ENCODE measurements at regions not wholly inside any gene's neighbourhood (a gene's known extent, or its start where the extent isn't known, plus 50 kb on each side); places are given as distances from the start of the nearest gene placed in this dataset.

DNA sequence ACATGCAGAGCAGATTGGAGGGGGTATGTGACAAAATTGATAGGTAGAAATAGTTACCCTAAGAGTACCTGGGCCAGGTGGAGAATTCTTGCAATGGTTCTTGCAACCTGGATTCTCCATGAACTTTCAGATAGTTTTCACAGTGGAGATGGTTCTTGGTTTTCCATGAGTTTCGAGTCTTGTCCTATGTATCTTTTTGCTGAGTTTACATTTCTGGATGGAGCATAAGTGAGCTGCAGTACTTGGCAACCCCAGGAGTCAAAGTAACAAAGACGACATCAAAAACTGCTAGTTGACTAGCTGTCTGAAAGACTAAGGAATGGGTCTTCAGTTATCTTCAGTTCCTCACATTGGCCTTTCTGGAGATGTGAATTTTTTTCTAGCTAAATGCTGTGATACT, 196.6 kb upstream of the RAD23B start:
- Histone ChIP-seq H3K4me3 (ENCODE audit: insufficient read depth, low read length) (no peak overlapping the region), H3K4me1 (ENCODE audit: insufficient read depth, low read length) (no peaks in the 10 kb centered on the region), H3K27ac (ENCODE audit: low read depth, low read length) (no peak overlapping the region), H3K79me2 (ENCODE audit: insufficient read depth, low read length) (no peaks in the 10 kb centered on the region), H3K36me3 (ENCODE audit: insufficient read depth, low read length) (no peaks in the 10 kb centered on the region), H3K27me3 (ENCODE audit: insufficient read depth, low read length) (peaks cover 7% of the 10 kb centered on the region), H4K20me1 (ENCODE audit: insufficient read depth, low read length) (no peaks in the 10 kb centered on the region), H3K9me3 (ENCODE audit: low read depth, low read length) (no peaks in the 10 kb centered on the region), H2AFZ (ENCODE audit: low read length) (no peak overlapping the region), H3K4me2 (ENCODE audit: insufficient read depth, low read length) (no peak overlapping the region)
- TF ChIP-seq, protein P1, sequence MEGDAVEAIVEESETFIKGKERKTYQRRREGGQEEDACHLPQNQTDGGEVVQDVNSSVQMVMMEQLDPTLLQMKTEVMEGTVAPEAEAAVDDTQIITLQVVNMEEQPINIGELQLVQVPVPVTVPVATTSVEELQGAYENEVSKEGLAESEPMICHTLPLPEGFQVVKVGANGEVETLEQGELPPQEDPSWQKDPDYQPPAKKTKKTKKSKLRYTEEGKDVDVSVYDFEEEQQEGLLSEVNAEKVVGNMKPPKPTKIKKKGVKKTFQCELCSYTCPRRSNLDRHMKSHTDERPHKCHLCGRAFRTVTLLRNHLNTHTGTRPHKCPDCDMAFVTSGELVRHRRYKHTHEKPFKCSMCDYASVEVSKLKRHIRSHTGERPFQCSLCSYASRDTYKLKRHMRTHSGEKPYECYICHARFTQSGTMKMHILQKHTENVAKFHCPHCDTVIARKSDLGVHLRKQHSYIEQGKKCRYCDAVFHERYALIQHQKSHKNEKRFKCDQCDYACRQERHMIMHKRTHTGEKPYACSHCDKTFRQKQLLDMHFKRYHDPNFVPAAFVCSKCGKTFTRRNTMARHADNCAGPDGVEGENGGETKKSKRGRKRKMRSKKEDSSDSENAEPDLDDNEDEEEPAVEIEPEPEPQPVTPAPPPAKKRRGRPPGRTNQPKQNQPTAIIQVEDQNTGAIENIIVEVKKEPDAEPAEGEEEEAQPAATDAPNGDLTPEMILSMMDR (IDR thresholded peaks at IDR 0.05; ENCODE audit: extremely low read depth, low read depth, low read length): no peak
- DNase-seq (ENCODE audit: insufficient read length, low spot score, missing footprints): no peak

DNA sequence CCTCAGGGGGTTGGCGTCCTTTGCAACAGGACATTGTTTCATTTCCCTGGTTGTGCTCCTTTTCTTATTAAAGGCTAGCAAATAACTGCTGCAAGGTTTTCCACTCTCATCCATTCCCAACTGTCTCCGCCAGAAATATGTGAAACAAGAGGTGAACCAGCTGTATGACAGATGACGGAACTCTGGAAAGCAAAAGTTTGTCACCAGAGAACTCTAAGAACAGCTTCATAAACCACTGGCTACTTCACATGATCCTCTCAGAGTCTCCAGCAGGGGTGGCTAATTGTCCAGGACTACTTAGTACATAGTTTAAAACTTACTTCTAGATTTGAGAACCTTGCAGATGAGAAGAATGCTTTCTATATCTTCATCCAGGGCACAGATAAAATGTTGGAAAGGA, 195.9 kb upstream of the RAD23B start:
- Histone ChIP-seq H3K36me3 (ENCODE audit: insufficient read depth, low read length) (no peaks in the 10 kb centered on the region), H3K27ac (ENCODE audit: low read depth, low read length) (no peak overlapping the region), H3K4me2 (ENCODE audit: insufficient read depth, low read length) (no peak overlapping the region), H4K20me1 (ENCODE audit: insufficient read depth, low read length) (no peaks in the 10 kb centered on the region), H2AFZ (ENCODE audit: low read length) (no peak overlapping the region), H3K27me3 (ENCODE audit: insufficient read depth, low read length) (peaks cover 4% of the 10 kb centered on the region), H3K9me3 (ENCODE audit: low read depth, low read length) (no peaks in the 10 kb centered on the region), H3K4me1 (ENCODE audit: insufficient read depth, low read length) (no peaks in the 10 kb centered on the region), H3K4me3 (ENCODE audit: insufficient read depth, low read length) (no peak overlapping the region), H3K79me2 (ENCODE audit: insufficient read depth, low read length) (no peaks in the 10 kb centered on the region)
- TF ChIP-seq, protein P1 (IDR thresholded peaks at IDR 0.05; ENCODE audit: extremely low read depth, low read depth, low read length): no peak
- DNase-seq (ENCODE audit: insufficient read length, low spot score, missing footprints): no peak

DNA sequence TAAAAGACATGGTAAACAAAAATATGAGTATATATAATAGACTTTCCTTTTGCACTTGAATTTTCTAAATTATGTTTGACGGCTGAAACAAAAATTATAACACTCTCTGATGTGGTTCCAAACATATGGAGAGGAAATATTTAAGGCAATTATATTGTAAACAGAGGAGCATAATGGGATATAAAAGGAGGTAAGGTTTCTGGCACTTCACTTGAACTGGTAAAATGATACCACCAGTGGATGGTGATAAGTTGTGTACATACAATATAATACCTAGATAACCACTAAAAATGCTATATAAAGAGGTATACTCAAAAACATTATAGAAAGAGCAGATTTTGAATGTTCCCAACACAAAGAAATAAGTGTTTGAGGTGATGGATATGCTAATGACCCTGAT, 192.9 kb upstream of the RAD23B start:
- TF ChIP-seq, protein P1 (IDR thresholded peaks at IDR 0.05; ENCODE audit: extremely low read depth, low read depth, low read length): no peak

DNA sequence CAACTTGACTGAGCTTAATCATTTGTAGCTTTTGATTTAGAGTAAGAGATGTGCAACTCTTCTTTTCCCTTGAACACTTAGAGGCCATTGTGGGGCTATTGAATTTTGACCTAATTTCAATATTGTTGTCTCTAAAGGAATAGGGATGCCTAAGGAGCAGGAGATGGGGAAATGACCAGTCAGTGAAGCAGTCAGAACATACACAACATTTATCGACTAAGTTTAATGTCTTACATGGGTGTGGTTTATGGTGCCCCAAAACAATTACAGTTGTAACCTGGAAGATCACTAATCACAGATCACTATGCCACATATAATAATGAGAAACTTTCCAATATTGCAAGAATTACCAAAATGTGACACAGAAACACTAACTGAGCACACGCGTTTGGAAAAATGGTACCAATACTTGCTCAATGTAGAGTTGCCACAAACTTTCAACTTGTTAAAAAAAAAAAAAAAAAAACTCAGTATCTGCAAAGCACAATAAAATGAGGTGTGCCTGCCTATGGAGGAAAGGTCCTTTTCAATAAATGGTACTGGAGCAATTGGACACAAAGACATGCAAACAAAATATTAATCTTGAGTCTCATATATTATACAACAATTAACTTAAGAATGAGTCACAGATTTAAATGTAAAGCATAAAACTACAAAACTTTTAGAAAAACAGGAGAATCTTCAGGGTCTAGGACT, 189.6 kb upstream of the RAD23B start:
- no peaks in the 10 kb centered on the region for H3K27me3 ChIP-seq (ENCODE audit: insufficient read depth, low read length)

More for the DNA sequence above, 192.9 kb upstream of the RAD23B start:
- H3K4me1 ChIP-seq (ENCODE audit: insufficient read depth, low read length): no peaks in the 10 kb centered on the region
- H3K9me3 ChIP-seq (ENCODE audit: low read depth, low read length): no peaks in the 10 kb centered on the region
- no peaks in the 10 kb centered on the region for H3K79me2 ChIP-seq (ENCODE audit: insufficient read depth, low read length)
- no peak overlapping the region for H3K27ac ChIP-seq (ENCODE audit: low read depth, low read length)
- H3K27me3 ChIP-seq (ENCODE audit: insufficient read depth, low read length): no peaks in the 10 kb centered on the region
- H3K36me3 ChIP-seq (ENCODE audit: insufficient read depth, low read length): no peaks in the 10 kb centered on the region
- H2AFZ ChIP-seq (ENCODE audit: low read length): no peak overlapping the region
- no peak for DNase-seq (ENCODE audit: insufficient read length, low spot score, missing footprints)
- H3K4me2 ChIP-seq (ENCODE audit: insufficient read depth, low read length): no peak overlapping the region
- H3K4me3 ChIP-seq (ENCODE audit: insufficient read depth, low read length): no peak overlapping the region
- no peaks in the 10 kb centered on the region for H4K20me1 ChIP-seq (ENCODE audit: insufficient read depth, low read length)

More for the DNA sequence above, 189.6 kb upstream of the RAD23B start:
- H3K4me1 ChIP-seq (ENCODE audit: insufficient read depth, low read length): no peaks in the 10 kb centered on the region
- no peak overlapping the region for H3K4me2 ChIP-seq (ENCODE audit: insufficient read depth, low read length)
- H2AFZ ChIP-seq (ENCODE audit: low read length): no peak overlapping the region
- no peaks in the 10 kb centered on the region for H4K20me1 ChIP-seq (ENCODE audit: insufficient read depth, low read length)
- H3K9me3 ChIP-seq (ENCODE audit: low read depth, low read length): no peaks in the 10 kb centered on the region
- no peaks in the 10 kb centered on the region for H3K36me3 ChIP-seq (ENCODE audit: insufficient read depth, low read length)
- H3K4me3 ChIP-seq (ENCODE audit: insufficient read depth, low read length): no peak overlapping the region
- TF ChIP-seq, protein P1 (IDR thresholded peaks at IDR 0.05; ENCODE audit: extremely low read depth, low read depth, low read length): no peak
- no peak overlapping the region for H3K27ac ChIP-seq (ENCODE audit: low read depth, low read length)
- H3K79me2 ChIP-seq (ENCODE audit: insufficient read depth, low read length): no peaks in the 10 kb centered on the region
- no peak for DNase-seq (ENCODE audit: insufficient read length, low spot score, missing footprints)

Measured in osteoblast (primary cell).